Body of pancreas (tissue), 4 donors: ENCODE measurements at regions not wholly inside any gene's neighbourhood (a gene's known extent, or its start where the extent isn't known, plus 50 kb on each side); places are given as distances from the start of the nearest gene placed in this dataset.

Experiments used
- CTCF ChIP-seq, 7 experiments: fragments of 450-650 bp in 4 of 7; fragments of 200-600 bp in 3 of 7; sonication (generic) in 3 of 7; IDR thresholded peaks; one replicate each; pipeline ENCODE4 v1.5.1; 2016 to 2019; ENCODE audit warnings: antibody characterized with exemption in 7 of 7
- POLR2A ChIP-seq, 3 donors: fragments of 450-650 bp; IDR thresholded peaks; one replicate each; pipeline ENCODE4 v1.6.1; 2016; ENCODE audit warnings: antibody characterized with exemption in 3 of 3, mild to moderate bottlenecking in 2 of 3

- TF ChIP-seq CTCF (IDR thresholded peaks at IDR 0.05) = no peak
- no peak for TF ChIP-seq POLR2A (IDR thresholded peaks at IDR 0.05)
These were observed 194.9 kb downstream of the ETV1 start for GRCh38 chr7:13794581-13794980.
